ENCODE measurements at regions not wholly inside any gene's neighbourhood (a gene's known extent, or its start where the extent isn't known, plus 50 kb on each side); places are given as distances from the start of the nearest gene placed in this dataset.

- Histone ChIP-seq H2AK5ac (ENCODE audit: insufficient read length, low read length) (no peak overlapping the region), H2BK20ac (ENCODE audit: low read depth, low read length, poor library complexity, severe bottlenecking) (no peak overlapping the region), H4K91ac (ENCODE audit: insufficient read length, low read depth, low read length) (no peak overlapping the region), H2BK12ac (ENCODE audit: insufficient read length, low read depth, low read length) (no peak overlapping the region), H3K79me1 (ENCODE audit: insufficient read depth, low read depth, low read length, poor library complexity, severe bottlenecking) (no peaks in the 10 kb centered on the region), H3K9me3 (ENCODE audit: control insufficient read depth, low read depth, low read length) (no peaks in the 10 kb centered on the region), H2BK120ac (ENCODE audit: low read depth, low read length, poor library complexity, severe bottlenecking) (no peak overlapping the region), H3K4me2 (ENCODE audit: insufficient read depth, insufficient read length, low read length) (no peak overlapping the region), H2BK5ac (ENCODE audit: insufficient read length, low read length) (no peak overlapping the region), H2AFZ (ENCODE audit: low read length) (no peak overlapping the region), H3K79me2 (ENCODE audit: insufficient read depth, low read length) (no peaks in the 10 kb centered on the region), H3K56ac (ENCODE audit: insufficient read length, low read depth, low read length) (no peak overlapping the region), H3K9ac (ENCODE audit: extremely low read depth, insufficient read length, low read length) (no peak overlapping the region), H3T11ph (ENCODE audit: low read length) (no peak overlapping the region), H3K23ac (ENCODE audit: insufficient read length, low read depth, low read length) (no peak overlapping the region), H3K4me1 (ENCODE audit: insufficient read depth, low read length) (no peaks in the 10 kb centered on the region), H4K20me1 (ENCODE audit: control insufficient read depth, insufficient read depth, insufficient read length) (no peaks in the 10 kb centered on the region), H3K18ac (ENCODE audit: insufficient read length, low read depth, low read length) (no peak overlapping the region), H3K14ac (ENCODE audit: insufficient read depth, low read length) (no peak overlapping the region), H4K5ac (ENCODE audit: insufficient read length, low read depth, low read length) (no peak overlapping the region), H3K27me3 (ENCODE audit: insufficient read depth, low read length) (no peaks in the 10 kb centered on the region), H3K4ac (ENCODE audit: low read depth, low read length) (no peak overlapping the region), H3K27ac (ENCODE audit: insufficient read length, low read depth, low read length) (no peak overlapping the region), H3K23me2 (ENCODE audit: insufficient read length, low read depth, low read length, poor library complexity, severe bottlenecking) (no peaks in the 10 kb centered on the region), H2BK15ac (ENCODE audit: low read depth, low read length) (no peak overlapping the region), H4K8ac (replicated peaks; ENCODE audit: insufficient read length, low read depth, low read length) (no peak overlapping the region)
- Mint-ChIP-seq H3K27me3 (ENCODE audit: low read depth) (no peaks in the 10 kb centered on the region), H3K9me3 (no peaks in the 10 kb centered on the region; a peak in 1 of 5 replicates), H3K4me1 (peaks cover 5 to 6% of the 10 kb centered on the region in 2 experiments), H3K27ac (no peak overlapping the region), H3K36me3 (ENCODE audit: insufficient read depth in 1 of 3, low read depth in 3 of 3) (no peaks in the 10 kb centered on the region), H3K4me3 (no peak overlapping the region)
- no peak for DNase-seq
- TF ChIP-seq, protein P1, sequence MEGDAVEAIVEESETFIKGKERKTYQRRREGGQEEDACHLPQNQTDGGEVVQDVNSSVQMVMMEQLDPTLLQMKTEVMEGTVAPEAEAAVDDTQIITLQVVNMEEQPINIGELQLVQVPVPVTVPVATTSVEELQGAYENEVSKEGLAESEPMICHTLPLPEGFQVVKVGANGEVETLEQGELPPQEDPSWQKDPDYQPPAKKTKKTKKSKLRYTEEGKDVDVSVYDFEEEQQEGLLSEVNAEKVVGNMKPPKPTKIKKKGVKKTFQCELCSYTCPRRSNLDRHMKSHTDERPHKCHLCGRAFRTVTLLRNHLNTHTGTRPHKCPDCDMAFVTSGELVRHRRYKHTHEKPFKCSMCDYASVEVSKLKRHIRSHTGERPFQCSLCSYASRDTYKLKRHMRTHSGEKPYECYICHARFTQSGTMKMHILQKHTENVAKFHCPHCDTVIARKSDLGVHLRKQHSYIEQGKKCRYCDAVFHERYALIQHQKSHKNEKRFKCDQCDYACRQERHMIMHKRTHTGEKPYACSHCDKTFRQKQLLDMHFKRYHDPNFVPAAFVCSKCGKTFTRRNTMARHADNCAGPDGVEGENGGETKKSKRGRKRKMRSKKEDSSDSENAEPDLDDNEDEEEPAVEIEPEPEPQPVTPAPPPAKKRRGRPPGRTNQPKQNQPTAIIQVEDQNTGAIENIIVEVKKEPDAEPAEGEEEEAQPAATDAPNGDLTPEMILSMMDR (conservative IDR thresholded peaks at IDR 0.05) = no peak
- WGBS (ENCODE audit: extremely low coverage, insufficient read length, low lambda C conversion rate) = no CpG with 5 or more reads among the region's 2 CpGs
These were observed 872.4 kb upstream of the SLC35B3 start for GRCh38 chr6:9307786-9308185.

Measured in H9 (cell line).